Lower lobe of right lung (tissue), 2 donors: ENCODE measurements at regions not wholly inside any gene's neighbourhood (a gene's known extent, or its start where the extent isn't known, plus 50 kb on each side); places are given as distances from the start of the nearest gene placed in this dataset.

Source experiments
- ATAC-seq, 2 donors: fragments of 200-7000 bp; cut with Tn5 transposase; one replicate each; pipeline ENCODE4 v1.9.1; 2020 to 2022; ENCODE audit warnings: mild to moderate bottlenecking in 2 of 2, moderate library complexity in 2 of 2
- DNase-seq: peaks from one replicate; pipeline ENCODE4 v3.0.0-alpha.2; 2020
- H3K27ac ChIP-seq: fragments of 200-600 bp; one replicate; pipeline ENCODE4 v1.8.0; 2022
- H3K27me3 ChIP-seq: fragments of 200-600 bp; one replicate; pipeline ENCODE4 v1.8.0; 2022; ENCODE audit warnings: low read depth
- H3K36me3 ChIP-seq: fragments of 200-600 bp; one replicate; pipeline ENCODE4 v1.8.0; 2022; ENCODE audit warnings: mild to moderate bottlenecking
- H3K4me1 ChIP-seq: fragments of 200-600 bp; one replicate; pipeline ENCODE4 v1.8.0; 2022
- H3K4me3 ChIP-seq: fragments of 200-600 bp; one replicate; pipeline ENCODE4 v1.8.0; 2022; ENCODE audit warnings: mild to moderate bottlenecking
- H3K9me3 ChIP-seq: fragments of 200-600 bp; one replicate; pipeline ENCODE4 v1.8.0; 2022
- CTCF ChIP-seq: fragments of 200-600 bp; IDR thresholded peaks from one replicate; pipeline ENCODE4 v1.8.0; 2022; ENCODE audit warnings: antibody characterized with exemption, mild to moderate bottlenecking
- intact Hi-C: fragments of 100-400 bp; cut with DNase I; formaldehyde crosslinking; loops from one replicate; pipeline ENCODE4 v1.11.0; 2022
- donor health status: DM: no; HTN: yes; CAD: no; lungs with severe emphysema.

- DNase-seq = no peak
- Histone ChIP-seq H3K36me3 (no peaks in the 10 kb centered on the region), H3K4me3 (no peak overlapping the region), H3K9me3 (no peaks in the 10 kb centered on the region), H3K27ac (no peak overlapping the region), H3K27me3 (peaks cover 5% of the 10 kb centered on the region), H3K4me1 (no peaks in the 10 kb centered on the region)
- intact Hi-C loops = no loop called here
- no peak for ATAC-seq
- no peak for TF ChIP-seq CTCF
Measured at GRCh38 chr11:32032052-32032451, 58.8 kb upstream of the RCN1 start.

GRCh38 chr11:32030875-32031503 lies 59.9 kb upstream of the RCN1 start:
- H3K27me3 ChIP-seq = peaks cover 5% of the 10 kb centered on the region
- no peaks in the 10 kb centered on the region for H3K36me3 ChIP-seq
- DNase-seq = no peak
- TF ChIP-seq CTCF = no peak
- intact Hi-C loops = no loop called here
- no peaks in the 10 kb centered on the region for H3K9me3 ChIP-seq
- no peaks in the 10 kb centered on the region for H3K4me1 ChIP-seq
- no peak for ATAC-seq
- no peak overlapping the region for H3K4me3 ChIP-seq
- no peak overlapping the region for H3K27ac ChIP-seq

GRCh38 chr11:32029721-32030120 lies 61.2 kb upstream of the RCN1 start:
- TF ChIP-seq CTCF = no peak
- intact Hi-C loops = no loop called here
- Histone ChIP-seq H3K36me3 (no peaks in the 10 kb centered on the region), H3K27ac (no peak overlapping the region), H3K4me3 (no peak overlapping the region), H3K4me1 (no peaks in the 10 kb centered on the region), H3K9me3 (no peaks in the 10 kb centered on the region), H3K27me3 (peaks cover 5% of the 10 kb centered on the region)
- ATAC-seq = no peak
- no peak for DNase-seq

- intact Hi-C loops = no loop called here
- H3K4me3 ChIP-seq = no peak overlapping the region
Measured at GRCh38 chr11:32028201-32028600, 62.7 kb upstream of the RCN1 start.

GRCh38 chr11:32026766-32027165 lies 64.1 kb upstream of the RCN1 start:
- intact Hi-C loops = no loop called here
- H3K4me1 ChIP-seq = no peaks in the 10 kb centered on the region
- no peak for TF ChIP-seq CTCF
- H3K36me3 ChIP-seq = no peaks in the 10 kb centered on the region
- H3K4me3 ChIP-seq = no peak overlapping the region
- no peak for DNase-seq
- peaks cover 5% of the 10 kb centered on the region for H3K27me3 ChIP-seq
- no peak for ATAC-seq
- no peaks in the 10 kb centered on the region for H3K9me3 ChIP-seq
- no peak overlapping the region for H3K27ac ChIP-seq

More at GRCh38 chr11:32028201-32028600, 62.7 kb upstream of the RCN1 start:
- peaks cover 5% of the 10 kb centered on the region for H3K27me3 ChIP-seq
- ATAC-seq (no peak), DNase-seq (no peak)
- H3K27ac ChIP-seq = no peak overlapping the region
- no peaks in the 10 kb centered on the region for H3K9me3 ChIP-seq
- H3K4me1 ChIP-seq = no peaks in the 10 kb centered on the region
- TF ChIP-seq CTCF = no peak
- H3K36me3 ChIP-seq = no peaks in the 10 kb centered on the region
